Upper lobe of right lung (tissue), 1 donor: ENCODE measurements at regions not wholly inside any gene's neighbourhood (a gene's known extent, or its start where the extent isn't known, plus 50 kb on each side); places are given as distances from the start of the nearest gene placed in this dataset.

Experiments
- ATAC-seq: fragments of 200-7000 bp; cut with Tn5 transposase; one replicate; pipeline ENCODE4 v1.9.1; 2020; ENCODE audit warnings: mild to moderate bottlenecking, moderate library complexity
- DNase-seq: peaks from one replicate; pipeline ENCODE4 v3.0.0-alpha.2; 2020
- H3K27ac ChIP-seq: fragments of 200-600 bp; one replicate; pipeline ENCODE4 v1.8.0; 2022
- H3K27me3 ChIP-seq: fragments of 200-600 bp; one replicate; pipeline ENCODE4 v1.8.0; 2022; ENCODE audit warnings: mild to moderate bottlenecking
- H3K36me3 ChIP-seq: fragments of 200-600 bp; one replicate; pipeline ENCODE4 v1.8.0; 2022
- H3K4me1 ChIP-seq: fragments of 200-600 bp; one replicate; pipeline ENCODE4 v1.8.0; 2022
- H3K4me3 ChIP-seq: fragments of 200-600 bp; one replicate; pipeline ENCODE4 v1.8.0; 2022; ENCODE audit warnings: mild to moderate bottlenecking
- H3K9me3 ChIP-seq: fragments of 200-600 bp; one replicate; pipeline ENCODE4 v1.8.0; 2022
- intact Hi-C: fragments of 100-400 bp; cut with DNase I; formaldehyde crosslinking; loops from one replicate; pipeline ENCODE4 v1.11.0; 2022
- TF ChIP-seq, protein P1 (sequence below): fragments of 200-600 bp; IDR thresholded peaks from one replicate; pipeline ENCODE4 v1.8.0; 2022; ENCODE audit warnings: antibody characterized with exemption
- donor health status: DM: no; HTN: yes; CAD: no; lungs with severe emphysema.

DNA sequence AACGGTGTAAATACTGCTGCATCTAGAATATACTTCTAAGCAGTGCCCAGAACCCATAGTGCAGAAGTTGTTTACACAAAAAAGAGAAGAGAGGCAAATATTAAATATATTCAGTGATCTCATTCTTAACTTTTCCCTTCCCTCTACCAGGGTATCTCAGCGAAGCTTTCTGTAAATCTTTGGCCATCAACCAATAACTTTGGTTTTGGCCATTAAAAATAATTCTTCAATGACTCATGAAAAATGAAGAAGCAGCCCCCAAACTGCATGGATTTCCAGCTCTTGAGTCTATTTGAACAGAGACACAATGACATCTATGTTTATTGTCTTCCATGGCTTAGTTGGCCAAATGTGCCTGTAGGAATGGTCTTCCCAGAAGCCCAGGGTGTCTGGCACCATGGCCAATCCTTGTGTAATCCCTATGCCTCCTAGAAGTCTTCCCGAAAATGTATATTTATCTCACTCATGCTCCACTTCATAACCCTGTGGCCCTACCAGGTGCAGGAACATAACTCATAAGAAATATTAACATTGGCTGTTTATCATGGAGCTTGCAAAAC lies 646.6 kb downstream of the TOX3 start:
- DNase-seq (no peak), ATAC-seq (no peak)
- Histone ChIP-seq H3K36me3 (no peaks in the 10 kb centered on the region), H3K4me1 (no peaks in the 10 kb centered on the region), H3K27ac (no peak overlapping the region), H3K9me3 (no peaks in the 10 kb centered on the region), H3K4me3 (no peak overlapping the region), H3K27me3 (no peaks in the 10 kb centered on the region)
- intact Hi-C loops, result no loop called here
- TF ChIP-seq, protein P1, sequence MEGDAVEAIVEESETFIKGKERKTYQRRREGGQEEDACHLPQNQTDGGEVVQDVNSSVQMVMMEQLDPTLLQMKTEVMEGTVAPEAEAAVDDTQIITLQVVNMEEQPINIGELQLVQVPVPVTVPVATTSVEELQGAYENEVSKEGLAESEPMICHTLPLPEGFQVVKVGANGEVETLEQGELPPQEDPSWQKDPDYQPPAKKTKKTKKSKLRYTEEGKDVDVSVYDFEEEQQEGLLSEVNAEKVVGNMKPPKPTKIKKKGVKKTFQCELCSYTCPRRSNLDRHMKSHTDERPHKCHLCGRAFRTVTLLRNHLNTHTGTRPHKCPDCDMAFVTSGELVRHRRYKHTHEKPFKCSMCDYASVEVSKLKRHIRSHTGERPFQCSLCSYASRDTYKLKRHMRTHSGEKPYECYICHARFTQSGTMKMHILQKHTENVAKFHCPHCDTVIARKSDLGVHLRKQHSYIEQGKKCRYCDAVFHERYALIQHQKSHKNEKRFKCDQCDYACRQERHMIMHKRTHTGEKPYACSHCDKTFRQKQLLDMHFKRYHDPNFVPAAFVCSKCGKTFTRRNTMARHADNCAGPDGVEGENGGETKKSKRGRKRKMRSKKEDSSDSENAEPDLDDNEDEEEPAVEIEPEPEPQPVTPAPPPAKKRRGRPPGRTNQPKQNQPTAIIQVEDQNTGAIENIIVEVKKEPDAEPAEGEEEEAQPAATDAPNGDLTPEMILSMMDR, result no peak

DNA sequence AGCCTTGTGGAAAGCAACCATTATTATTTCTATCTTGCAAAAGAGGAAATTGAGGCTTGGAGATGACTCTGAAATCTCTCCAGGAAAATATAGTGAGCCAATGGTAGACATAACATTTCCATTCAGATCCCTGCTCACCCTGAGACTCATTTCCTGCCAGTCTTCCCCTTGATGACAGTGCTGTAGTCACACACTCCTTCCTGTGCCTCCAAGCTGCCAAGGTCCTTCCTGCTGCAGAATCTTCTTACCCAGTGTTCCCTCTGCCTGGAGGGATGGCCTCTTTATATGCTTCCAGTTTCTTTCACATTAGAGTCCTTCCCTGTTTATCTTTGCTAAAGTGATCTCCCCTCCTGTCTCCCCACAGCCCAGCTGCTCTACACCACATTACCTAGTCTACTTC lies 648.1 kb downstream of the TOX3 start:
- H3K36me3 ChIP-seq, result no peaks in the 10 kb centered on the region
- H3K4me3 ChIP-seq, result no peak overlapping the region
- no peaks in the 10 kb centered on the region for H3K4me1 ChIP-seq
- no peak for DNase-seq
- H3K27ac ChIP-seq, result no peak overlapping the region
- TF ChIP-seq, protein P1, result no peak
- no peaks in the 10 kb centered on the region for H3K9me3 ChIP-seq
- no peak for ATAC-seq
- H3K27me3 ChIP-seq, result no peaks in the 10 kb centered on the region
- intact Hi-C loops, result no loop called here

DNA sequence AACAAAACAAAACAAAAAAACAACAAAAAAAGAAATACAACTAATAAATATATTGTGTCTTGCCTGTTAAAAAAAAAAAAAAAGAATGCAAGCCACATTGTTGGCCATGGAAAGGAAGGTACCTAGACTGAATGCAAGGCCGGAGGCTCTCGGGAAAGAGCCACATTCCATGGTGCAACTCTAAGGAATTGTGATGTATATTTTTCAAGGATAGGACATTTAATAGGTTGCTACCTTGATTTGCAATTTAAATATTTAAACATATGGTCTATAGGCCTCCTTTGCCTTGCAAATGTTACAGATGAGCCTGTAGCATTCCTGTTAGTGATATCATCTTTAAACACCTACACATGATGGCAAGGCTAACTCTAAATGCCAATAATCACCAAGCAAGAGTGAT lies 650.9 kb downstream of the TOX3 start:
- Histone ChIP-seq H3K4me3 (no peak overlapping the region), H3K36me3 (no peaks in the 10 kb centered on the region), H3K27me3 (no peaks in the 10 kb centered on the region), H3K9me3 (no peaks in the 10 kb centered on the region), H3K4me1 (no peaks in the 10 kb centered on the region), H3K27ac (no peak overlapping the region)
- TF ChIP-seq, protein P1, result no peak
- DNase-seq (no peak), ATAC-seq (no peak)
- intact Hi-C loops, result no loop called here

DNA sequence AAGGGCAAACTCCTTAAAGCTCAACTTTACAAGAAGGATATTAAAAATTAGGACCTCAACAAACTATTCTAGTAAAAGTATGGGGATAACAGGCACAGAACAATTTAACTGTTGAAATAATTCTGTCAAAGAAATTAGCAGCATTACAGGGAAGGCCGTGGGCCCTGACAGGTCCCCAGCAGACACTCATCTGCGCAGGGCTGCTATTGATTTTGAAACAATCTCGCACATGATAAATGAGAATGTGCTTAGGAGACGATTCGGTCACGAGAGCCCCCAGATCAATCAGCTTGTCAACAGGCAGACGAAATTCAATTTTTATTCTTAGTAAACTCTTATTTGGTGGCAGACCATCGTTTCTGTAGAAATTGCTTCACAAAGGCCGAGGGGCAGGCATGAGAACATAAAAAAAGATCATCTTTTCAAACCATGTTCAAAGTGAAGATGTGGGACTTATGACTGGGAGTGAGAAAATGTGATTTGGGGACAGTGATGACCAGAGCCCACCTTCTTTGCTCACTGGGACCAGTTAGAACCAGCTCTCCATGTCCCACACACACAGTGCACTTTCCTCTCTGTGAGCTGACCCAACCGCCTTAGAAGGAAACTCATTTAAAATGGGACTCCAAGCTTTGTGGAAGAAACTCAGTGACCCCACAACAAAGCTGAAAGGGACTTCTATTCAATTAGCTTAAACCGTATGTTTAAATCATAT lies 654.5 kb downstream of the TOX3 start:
- ATAC-seq (no peak), DNase-seq (no peak)
- H3K4me1 ChIP-seq, result no peaks in the 10 kb centered on the region
- no peak overlapping the region for H3K4me3 ChIP-seq
- intact Hi-C loops, result no loop called here
- no peak overlapping the region for H3K27ac ChIP-seq
- TF ChIP-seq, protein P1, result no peak
- no peaks in the 10 kb centered on the region for H3K9me3 ChIP-seq
- H3K36me3 ChIP-seq, result no peaks in the 10 kb centered on the region
- H3K27me3 ChIP-seq, result no peaks in the 10 kb centered on the region

DNA sequence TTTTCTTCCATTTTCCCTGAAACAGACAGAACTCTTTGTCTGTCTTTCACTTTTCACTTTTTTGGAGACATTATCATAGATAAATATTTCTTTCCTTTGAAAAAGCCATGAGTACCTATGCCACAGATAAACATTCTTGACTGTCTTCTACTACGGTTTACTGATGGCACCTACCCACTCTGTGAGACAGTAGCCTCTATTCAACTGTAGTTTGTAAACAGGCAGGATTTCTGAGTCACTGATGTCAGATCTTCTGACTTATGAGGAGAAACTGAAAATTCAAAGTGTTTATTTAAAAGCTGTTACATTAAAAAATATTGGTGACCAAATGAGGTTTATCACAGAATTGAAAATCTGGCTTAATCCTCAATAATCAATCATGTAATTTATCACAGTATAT lies 658.4 kb downstream of the TOX3 start:
- H3K4me3 ChIP-seq, result no peak overlapping the region
- DNase-seq, result no peak
- intact Hi-C loops, result no loop called here
- no peak overlapping the region for H3K27ac ChIP-seq
- no peaks in the 10 kb centered on the region for H3K36me3 ChIP-seq
- no peaks in the 10 kb centered on the region for H3K4me1 ChIP-seq
- no peaks in the 10 kb centered on the region for H3K27me3 ChIP-seq
- H3K9me3 ChIP-seq, result no peaks in the 10 kb centered on the region
- TF ChIP-seq, protein P1, result no peak
- ATAC-seq, result no peak
